OCI-LY3 (cell line): ENCODE measurements at regions not wholly inside any gene's neighbourhood (a gene's known extent, or its start where the extent isn't known, plus 50 kb on each side); places are given as distances from the start of the nearest gene placed in this dataset.
A peak's percentile ranks its signal among the peaks of the same experiment; 100 is the strongest.

Source experiments
- H2AFZ ChIP-seq: fragments of 200-600, 300-600 bp; shearing (Covaris generic); 2 replicates; pipeline ENCODE4 v1.6.0; 2014; ENCODE audit warnings: antibody characterized with exemption, low read depth, low read length
- H3K27ac ChIP-seq: fragments of 200-600, 300-600 bp; sonication (generic); 2 replicates; pipeline ENCODE4 v1.5.1; 2014; ENCODE audit warnings: mild to moderate bottlenecking, low read length, moderate library complexity, mixed read lengths
- H3K27me3 ChIP-seq: fragments of 200-600, 300-600 bp; sonication (generic); 2 replicates; pipeline ENCODE4 v1.6.1; 2014; ENCODE audit warnings: low read depth, low read length, mixed read lengths
- H3K36me3 ChIP-seq: fragments of 200-600, 300-600 bp; sonication (generic); replicated peaks from 2 replicates; pipeline ENCODE3; 2014; ENCODE audit warnings: low read depth, low read length, mixed read lengths
- H3K4me1 ChIP-seq: fragments of 300-600, 200-600 bp; sonication (generic); 2 replicates; pipeline ENCODE4 v1.6.1; 2014; ENCODE audit warnings: low read length, mixed read lengths
- H3K4me2 ChIP-seq: fragments of 200-600, 300-600 bp; sonication (generic); 2 replicates; pipeline ENCODE4 v1.6.1; 2014; ENCODE audit warnings: low read length, mixed read lengths
- H3K4me3 ChIP-seq: fragments of 300-600, 200-600 bp; sonication (generic); 2 replicates; pipeline ENCODE4 v1.5.1; 2014; ENCODE audit warnings: antibody characterized with exemption, mild to moderate bottlenecking, low read length, moderate library complexity
- H3K79me2 ChIP-seq: fragments of 300-600, 200-600 bp; shearing (Covaris generic); 2 replicates; pipeline ENCODE4 v1.6.1; 2014; ENCODE audit warnings: mild to moderate bottlenecking, low read length, mixed read lengths
- H3K9ac ChIP-seq: fragments of 300-600, 200-600 bp; shearing (Covaris generic); 2 replicates; pipeline ENCODE4 v1.6.0; 2014; ENCODE audit warnings: mild to moderate bottlenecking, low read length, moderate library complexity
- H3K9me3 ChIP-seq: fragments of 200-600, 300-600 bp; shearing (Covaris generic); 2 replicates; pipeline ENCODE4 v1.6.1; 2014; ENCODE audit warnings: low read length, mixed read lengths; ENCODE audit not compliant: insufficient read depth
- H4K20me1 ChIP-seq: fragments of 200-600, 300-600 bp; sonication (generic); 2 replicates; pipeline ENCODE4 v1.6.1; 2016; ENCODE audit warnings: low read length, mixed read lengths; ENCODE audit not compliant: insufficient read depth
- EZH2phosphoT487 ChIP-seq: fragments of 200-600 bp; shearing (Covaris generic); IDR thresholded peaks from 2 replicates; pipeline ENCODE4 v1.6.1; 2018; ENCODE audit warnings: antibody characterized with exemption, mixed run types, low read depth
- TF ChIP-seq, protein P1 (sequence below): fragments of 200-600, 300-600 bp; sonication (generic); IDR thresholded peaks from 2 replicates; pipeline ENCODE4 v1.5.1; 2014; ENCODE audit warnings: antibody characterized with exemption, low read length, low read depth

DNA sequence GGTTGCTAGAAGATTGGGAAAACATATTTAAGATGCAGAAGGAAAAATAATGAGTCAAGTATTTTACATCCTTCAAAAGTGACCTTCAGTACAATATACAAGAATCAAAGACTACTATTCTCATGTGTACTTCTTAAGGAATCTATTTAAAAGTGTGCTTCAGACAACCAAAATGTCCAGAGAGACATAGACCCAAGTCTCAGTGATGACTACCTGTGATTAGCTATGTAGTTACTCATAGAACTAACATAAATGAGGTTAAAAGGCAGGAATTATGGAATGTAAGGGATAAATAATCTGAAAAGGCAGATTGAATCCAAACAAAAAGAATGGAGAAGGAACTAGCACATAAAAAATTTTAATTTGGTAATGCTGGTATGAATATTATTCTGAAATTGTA lies 634.7 kb upstream of the FAM241A start:
- H3K27me3 ChIP-seq: no peaks in the 10 kb centered on the region
- peaks cover 10% of the 10 kb centered on the region for H3K4me1 ChIP-seq
- no peak overlapping the region for H3K4me2 ChIP-seq
- H3K9ac ChIP-seq: no peak overlapping the region
- no peaks in the 10 kb centered on the region for H3K36me3 ChIP-seq
- no peaks in the 10 kb centered on the region for H3K9me3 ChIP-seq
- no peak overlapping the region for H2AFZ ChIP-seq
- H3K27ac ChIP-seq: no peak overlapping the region
- no peaks in the 10 kb centered on the region for H3K79me2 ChIP-seq
- TF ChIP-seq EZH2phosphoT487: no peak
- TF ChIP-seq, protein P1, sequence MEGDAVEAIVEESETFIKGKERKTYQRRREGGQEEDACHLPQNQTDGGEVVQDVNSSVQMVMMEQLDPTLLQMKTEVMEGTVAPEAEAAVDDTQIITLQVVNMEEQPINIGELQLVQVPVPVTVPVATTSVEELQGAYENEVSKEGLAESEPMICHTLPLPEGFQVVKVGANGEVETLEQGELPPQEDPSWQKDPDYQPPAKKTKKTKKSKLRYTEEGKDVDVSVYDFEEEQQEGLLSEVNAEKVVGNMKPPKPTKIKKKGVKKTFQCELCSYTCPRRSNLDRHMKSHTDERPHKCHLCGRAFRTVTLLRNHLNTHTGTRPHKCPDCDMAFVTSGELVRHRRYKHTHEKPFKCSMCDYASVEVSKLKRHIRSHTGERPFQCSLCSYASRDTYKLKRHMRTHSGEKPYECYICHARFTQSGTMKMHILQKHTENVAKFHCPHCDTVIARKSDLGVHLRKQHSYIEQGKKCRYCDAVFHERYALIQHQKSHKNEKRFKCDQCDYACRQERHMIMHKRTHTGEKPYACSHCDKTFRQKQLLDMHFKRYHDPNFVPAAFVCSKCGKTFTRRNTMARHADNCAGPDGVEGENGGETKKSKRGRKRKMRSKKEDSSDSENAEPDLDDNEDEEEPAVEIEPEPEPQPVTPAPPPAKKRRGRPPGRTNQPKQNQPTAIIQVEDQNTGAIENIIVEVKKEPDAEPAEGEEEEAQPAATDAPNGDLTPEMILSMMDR: no peak
- H4K20me1 ChIP-seq: no peaks in the 10 kb centered on the region
- H3K4me3 ChIP-seq: no peak overlapping the region

DNA sequence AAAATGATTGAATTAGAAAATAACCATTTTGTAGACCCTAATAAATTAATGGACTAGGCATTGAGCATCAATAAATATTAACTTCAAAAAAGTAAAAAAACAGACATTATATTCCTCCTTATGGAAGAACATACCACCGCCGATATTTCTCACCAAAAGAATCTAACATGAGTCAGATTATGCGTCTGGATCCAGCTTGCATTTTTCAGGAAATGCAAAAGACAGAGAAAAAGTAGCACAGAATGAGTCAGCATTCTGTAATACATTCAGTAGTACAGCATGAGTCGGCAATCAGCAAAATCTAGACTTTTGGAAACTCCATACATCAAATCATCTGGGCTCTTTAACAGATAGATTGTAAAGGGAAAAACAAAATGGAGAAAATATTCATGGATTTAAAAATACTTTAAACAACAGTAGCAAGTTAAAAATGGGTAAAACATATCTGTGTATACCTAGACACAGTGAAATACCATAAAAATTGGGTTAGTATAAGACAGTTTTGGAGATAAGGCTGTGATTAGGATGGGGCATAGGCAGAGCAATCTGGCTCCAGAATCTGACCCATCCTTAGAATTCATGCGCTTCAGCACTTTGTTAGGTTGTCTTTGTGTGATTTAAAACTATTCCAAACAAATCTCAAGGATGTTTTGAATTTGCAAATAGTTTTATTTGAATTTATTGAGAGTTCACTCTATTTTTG lies 633.0 kb upstream of the FAM241A start:
- Histone ChIP-seq H3K79me2 (no peaks in the 10 kb centered on the region), H3K36me3 (no peaks in the 10 kb centered on the region), H3K4me2 (peak overlapping the region; percentile 19; the same call in 1 of the 2 replicates), H3K4me3 (no peak overlapping the region), H3K27ac (no peak overlapping the region), H3K9ac (no peak overlapping the region), H3K27me3 (no peaks in the 10 kb centered on the region), H2AFZ (no peak overlapping the region), H4K20me1 (no peaks in the 10 kb centered on the region), H3K4me1 (peaks cover 10% of the 10 kb centered on the region), H3K9me3 (no peaks in the 10 kb centered on the region)
- no peak for TF ChIP-seq EZH2phosphoT487
- TF ChIP-seq, protein P1: no peak

DNA sequence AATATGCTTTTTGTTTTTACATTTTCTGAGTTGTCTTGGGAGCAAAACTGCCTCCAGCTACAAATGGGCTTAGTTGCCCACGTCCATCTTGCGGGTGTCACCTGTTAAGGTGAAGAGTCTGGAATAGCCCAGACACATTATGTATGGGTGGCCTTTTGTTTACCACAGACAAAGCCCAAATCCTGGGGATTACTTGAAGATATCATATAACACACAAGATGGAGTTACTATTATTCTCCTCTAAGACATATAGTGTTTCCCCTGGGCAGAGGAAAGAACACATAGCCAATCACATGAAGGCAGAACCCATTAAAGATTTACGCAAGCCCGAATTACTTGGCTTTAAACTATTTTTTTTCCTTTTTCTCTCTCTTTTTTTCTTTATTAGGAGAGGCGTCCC lies 625.6 kb upstream of the FAM241A start:
- Histone ChIP-seq H3K79me2 (no peaks in the 10 kb centered on the region), H4K20me1 (no peaks in the 10 kb centered on the region), H3K4me3 (no peak overlapping the region), H2AFZ (no peak overlapping the region), H3K4me2 (no peak overlapping the region), H3K9me3 (no peaks in the 10 kb centered on the region), H3K27me3 (no peaks in the 10 kb centered on the region), H3K27ac (no peak overlapping the region), H3K9ac (no peak overlapping the region), H3K4me1 (no peaks in the 10 kb centered on the region), H3K36me3 (no peaks in the 10 kb centered on the region)
- TF ChIP-seq, protein P1: no peak
- no peak for TF ChIP-seq EZH2phosphoT487

DNA sequence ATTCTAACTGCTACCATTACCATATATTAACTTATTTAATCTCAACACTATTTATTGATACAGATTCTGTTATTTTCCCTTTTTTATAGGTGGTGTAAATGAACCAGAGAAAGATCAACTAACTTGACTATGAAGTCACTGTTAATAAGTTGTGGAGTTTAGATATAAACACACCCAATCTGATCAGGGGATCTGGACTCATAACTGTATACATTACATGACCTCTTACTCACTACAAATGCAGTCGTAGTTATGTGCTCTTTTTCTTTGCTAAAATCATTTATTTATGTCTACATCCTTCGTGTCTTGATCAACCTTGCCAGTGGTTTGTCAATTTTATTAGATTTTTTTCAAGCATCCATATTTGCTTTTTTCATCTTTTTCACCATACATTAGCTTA lies 614.8 kb upstream of the FAM241A start:
- Histone ChIP-seq H3K4me1 (no peaks in the 10 kb centered on the region), H3K27ac (no peak overlapping the region), H3K27me3 (no peaks in the 10 kb centered on the region), H3K79me2 (no peaks in the 10 kb centered on the region), H2AFZ (no peak overlapping the region), H3K9me3 (0 out of 2 replicates have a peak, but pooled peaks cover 2% of the 10 kb centered on the region), H3K36me3 (no peaks in the 10 kb centered on the region), H3K4me3 (no peak overlapping the region), H4K20me1 (no peaks in the 10 kb centered on the region), H3K4me2 (no peak overlapping the region), H3K9ac (no peak overlapping the region)
- TF ChIP-seq EZH2phosphoT487: no peak
